ENCODE measurements at regions not wholly inside any gene's neighbourhood (a gene's known extent, or its start where the extent isn't known, plus 50 kb on each side); places are given as distances from the start of the nearest gene placed in this dataset.

- TF ChIP-seq ZNF609 (CRISPR knock-in tag; IDR thresholded peaks at IDR 0.05; ENCODE audit: borderline replicate concordance): no peak
- no peak for TF ChIP-seq ZNF619 (CRISPR knock-in tag; IDR thresholded peaks at IDR 0.05)
- TF ChIP-seq, protein P1, sequence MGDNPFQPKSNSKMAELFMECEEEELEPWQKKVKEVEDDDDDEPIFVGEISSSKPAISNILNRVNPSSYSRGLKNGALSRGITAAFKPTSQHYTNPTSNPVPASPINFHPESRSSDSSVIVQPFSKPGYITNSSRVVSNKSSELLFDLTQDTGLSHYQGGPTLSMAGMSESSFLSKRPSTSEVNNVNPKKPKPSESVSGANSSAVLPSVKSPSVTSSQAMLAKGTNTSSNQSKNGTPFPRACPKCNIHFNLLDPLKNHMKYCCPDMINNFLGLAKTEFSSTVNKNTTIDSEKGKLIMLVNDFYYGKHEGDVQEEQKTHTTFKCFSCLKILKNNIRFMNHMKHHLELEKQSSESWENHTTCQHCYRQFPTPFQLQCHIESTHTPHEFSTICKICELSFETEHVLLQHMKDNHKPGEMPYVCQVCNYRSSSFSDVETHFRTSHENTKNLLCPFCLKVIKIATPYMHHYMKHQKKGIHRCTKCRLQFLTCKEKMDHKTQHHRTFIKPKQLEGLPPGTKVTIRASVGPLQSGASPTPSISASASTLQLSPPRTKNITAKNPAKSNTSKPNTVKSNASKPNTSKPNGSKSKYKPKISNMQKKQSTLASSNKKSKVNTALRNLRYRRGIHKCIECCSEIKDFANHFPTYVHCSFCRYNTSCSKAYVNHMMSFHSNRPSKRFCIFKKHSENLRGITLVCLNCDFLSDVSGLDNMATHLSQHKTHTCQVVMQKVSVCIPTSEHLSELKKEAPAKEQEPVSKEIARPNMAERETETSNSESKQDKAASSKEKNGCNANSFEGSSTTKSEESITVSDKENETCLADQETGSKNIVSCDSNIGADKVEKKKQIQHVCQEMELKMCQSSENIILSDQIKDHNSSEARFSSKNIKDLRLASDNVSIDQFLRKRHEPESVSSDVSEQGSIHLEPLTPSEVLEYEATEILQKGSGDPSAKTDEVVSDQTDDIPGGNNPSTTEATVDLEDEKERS (CRISPR knock-in tag; IDR thresholded peaks at IDR 0.05): no peak
Measured at GRCh38 chrX:46408553-46409407, 136.4 kb downstream of the ZNF674 start (continued).
